ENCODE measurements at regions not wholly inside any gene's neighbourhood (a gene's known extent, or its start where the extent isn't known, plus 50 kb on each side); places are given as distances from the start of the nearest gene placed in this dataset.
A peak's percentile ranks its signal among the peaks of the same experiment; 100 is the strongest.
"Not testable (repeated sequence)": the region's sequence is repeated elsewhere in the genome, so short reads cannot be mapped to it uniquely, and the experiment has no call there.

DNA sequence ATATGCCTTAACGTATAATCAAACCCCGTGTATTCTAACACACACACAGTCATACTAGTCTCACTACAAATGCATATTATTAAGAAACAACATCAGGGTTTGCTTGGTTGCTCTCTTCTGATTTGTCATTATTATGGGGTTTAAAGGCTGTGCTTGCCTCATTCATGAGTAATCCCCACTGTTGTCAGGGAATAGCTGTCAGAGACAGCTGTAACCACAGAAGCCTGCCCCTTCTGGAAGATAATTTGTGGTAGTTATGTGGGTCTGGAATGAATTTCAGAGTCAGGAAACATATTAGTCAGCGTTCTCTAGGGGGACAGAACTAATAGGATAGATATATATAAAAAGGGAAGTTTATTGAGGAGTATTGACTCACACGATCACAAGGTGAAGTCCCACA, 456.9 kb upstream of the TMEM132C start:
- intact Hi-C loops (cut with micrococcal nuclease), result no loop called here
- TF ChIP-seq CTCF (IDR thresholded peaks at IDR 0.05; ENCODE audit: unreplicated experiment), result no peak
- no TSS peak for BruUV-seq (replicated peaks)
- Mint-ChIP-seq H3K9me3 (ENCODE audit: unreplicated experiment) (peaks cover 29% of the 10 kb centered on the region), H3K27me3 (ENCODE audit: insufficient read depth, unreplicated experiment) (no peaks in the 10 kb centered on the region), H3K4me3 (ENCODE audit: unreplicated experiment) (no peak overlapping the region), H3K36me3 (ENCODE audit: insufficient read depth, unreplicated experiment) (no peaks in the 10 kb centered on the region), H3K4me1 (ENCODE audit: insufficient read depth, unreplicated experiment) (no peaks in the 10 kb centered on the region), H3K27ac (ENCODE audit: low read depth, unreplicated experiment) (no peak overlapping the region)
- peak; percentile 35 for DNase-seq (ENCODE audit: unreplicated experiment)
- ChIA-PET CTCF (interaction anchor here (0.7 kb wide), 1 partner anchor 329 kb away, joined by 3 read pairs; no protein-coding TSS in a partner anchor), POLR2A (no interaction called here)

GRCh38 chr12:127810459-127810858, 456.5 kb upstream of the TMEM132C start:
- CTCF ChIA-PET, result interaction anchor here (0.6 to 1.5 kb wide), 2 partner anchors 18 to 19 kb away, joined by 3 read pairs; no protein-coding TSS in a partner anchor
- H3K36me3 Mint-ChIP-seq (ENCODE audit: insufficient read depth, unreplicated experiment); intact Hi-C loops (cut with micrococcal nuclease); POLR2A ChIA-PET; DNase-seq (ENCODE audit: unreplicated experiment); BruUV-seq (replicated peaks); H3K4me1 Mint-ChIP-seq (ENCODE audit: insufficient read depth, unreplicated experiment); H3K4me3 Mint-ChIP-seq (ENCODE audit: unreplicated experiment); H3K27ac Mint-ChIP-seq (ENCODE audit: low read depth, unreplicated experiment); H3K27me3 Mint-ChIP-seq (ENCODE audit: insufficient read depth, unreplicated experiment): not testable (repeated sequence)
- peaks cover 33% of the 10 kb centered on the region for H3K9me3 Mint-ChIP-seq (ENCODE audit: unreplicated experiment)

DNA sequence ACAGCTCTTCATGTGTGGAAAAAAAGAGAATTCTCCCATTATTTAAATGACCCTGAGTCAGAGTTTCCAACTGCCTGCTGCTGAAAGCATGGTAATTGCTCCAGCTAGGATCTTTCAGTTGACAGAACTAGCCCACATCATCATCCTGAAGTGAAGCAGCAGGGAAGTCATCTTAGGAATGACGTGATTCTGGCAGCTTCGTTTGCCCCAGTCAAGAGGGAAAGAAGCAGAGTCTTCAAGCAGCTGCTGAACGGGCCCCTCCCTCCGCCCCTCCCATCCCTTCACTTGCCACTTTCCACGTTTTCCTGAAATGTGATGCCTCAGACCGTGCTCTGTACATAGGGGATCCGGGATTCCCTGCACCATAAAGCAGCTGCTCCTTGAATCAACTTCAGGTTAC, 455.0 kb upstream of the TMEM132C start:
- CTCF ChIA-PET, result interaction anchor here (1.5 kb wide), 1 partner anchor 18 kb away, joined by 3 read pairs; no protein-coding TSS in a partner anchor
- intact Hi-C loops (cut with micrococcal nuclease), result no loop called here
- Mint-ChIP-seq H3K36me3 (ENCODE audit: insufficient read depth, unreplicated experiment) (no peaks in the 10 kb centered on the region), H3K27ac (ENCODE audit: low read depth, unreplicated experiment) (no peak overlapping the region), H3K4me1 (ENCODE audit: insufficient read depth, unreplicated experiment) (no peaks in the 10 kb centered on the region), H3K9me3 (ENCODE audit: unreplicated experiment) (peaks cover 33% of the 10 kb centered on the region), H3K4me3 (ENCODE audit: unreplicated experiment) (no peak overlapping the region), H3K27me3 (ENCODE audit: insufficient read depth, unreplicated experiment) (no peaks in the 10 kb centered on the region)
- POLR2A ChIA-PET, result no interaction called here
- TF ChIP-seq CTCF (IDR thresholded peaks at IDR 0.05; ENCODE audit: unreplicated experiment), result no peak
- no peak for DNase-seq (ENCODE audit: unreplicated experiment)
- BruUV-seq (replicated peaks), result no TSS peak

GRCh38 chr12:127813147-127813546, 453.8 kb upstream of the TMEM132C start:
- Mint-ChIP-seq H3K9me3 (ENCODE audit: unreplicated experiment) (peaks cover 26% of the 10 kb centered on the region), H3K27ac (ENCODE audit: low read depth, unreplicated experiment) (no peak overlapping the region), H3K4me1 (ENCODE audit: insufficient read depth, unreplicated experiment) (no peaks in the 10 kb centered on the region), H3K27me3 (ENCODE audit: insufficient read depth, unreplicated experiment) (no peaks in the 10 kb centered on the region), H3K4me3 (ENCODE audit: unreplicated experiment) (no peak overlapping the region), H3K36me3 (ENCODE audit: insufficient read depth, unreplicated experiment) (no peaks in the 10 kb centered on the region)
- no peak for DNase-seq (ENCODE audit: unreplicated experiment)
- POLR2A ChIA-PET, result no interaction called here
- no peak for TF ChIP-seq CTCF (IDR thresholded peaks at IDR 0.05; ENCODE audit: unreplicated experiment)
- intact Hi-C loops (cut with micrococcal nuclease), result no loop called here
- no TSS peak for BruUV-seq (replicated peaks)
- CTCF ChIA-PET, result no interaction called here

- TF ChIP-seq CTCF (IDR thresholded peaks at IDR 0.05; ENCODE audit: unreplicated experiment), result no peak
- Mint-ChIP-seq H3K4me3 (ENCODE audit: unreplicated experiment) (no peak overlapping the region), H3K4me1 (ENCODE audit: insufficient read depth, unreplicated experiment) (no peaks in the 10 kb centered on the region), H3K27me3 (ENCODE audit: insufficient read depth, unreplicated experiment) (no peaks in the 10 kb centered on the region), H3K27ac (ENCODE audit: low read depth, unreplicated experiment) (no peak overlapping the region), H3K9me3 (ENCODE audit: unreplicated experiment) (peaks cover 44% of the 10 kb centered on the region), H3K36me3 (ENCODE audit: insufficient read depth, unreplicated experiment) (no peaks in the 10 kb centered on the region)
- intact Hi-C loops (cut with micrococcal nuclease), result no loop called here
- DNase-seq (ENCODE audit: unreplicated experiment), result no peak
- ChIA-PET CTCF (interaction anchor here (0.5 to 0.7 kb wide), 2 partner anchors 60 to 1612 kb away, joined by 3 to 5 read pairs; no protein-coding TSS in a partner anchor), POLR2A (no interaction called here)
- BruUV-seq (replicated peaks), result no TSS peak
These were observed 447.9 kb upstream of the TMEM132C start for GRCh38 chr12:127819056-127819455.
